ENCODE measurements at regions not wholly inside any gene's neighbourhood (a gene's known extent, or its start where the extent isn't known, plus 50 kb on each side); places are given as distances from the start of the nearest gene placed in this dataset.

GRCh38 chr10:25114036-25114411 lies 60.8 kb upstream of the GPR158 start:
- no peak for TF ChIP-seq CTCF (IDR thresholded peaks at IDR 0.05; ENCODE audit: insufficient read depth, low read depth, low read length, missing control alignments)
- no peak overlapping the region for H3K4me3 ChIP-seq (ENCODE audit: low read depth, low read length)
- DNase-seq (ENCODE audit: low read depth): no peak

GRCh38 chr10:25117757-25118156 lies 57.0 kb upstream of the GPR158 start:
- no peak overlapping the region for H3K4me3 ChIP-seq (ENCODE audit: low read depth, low read length)
- no peak for DNase-seq (ENCODE audit: low read depth)
- TF ChIP-seq CTCF (IDR thresholded peaks at IDR 0.05; ENCODE audit: insufficient read depth, low read depth, low read length, missing control alignments): no peak

DNA sequence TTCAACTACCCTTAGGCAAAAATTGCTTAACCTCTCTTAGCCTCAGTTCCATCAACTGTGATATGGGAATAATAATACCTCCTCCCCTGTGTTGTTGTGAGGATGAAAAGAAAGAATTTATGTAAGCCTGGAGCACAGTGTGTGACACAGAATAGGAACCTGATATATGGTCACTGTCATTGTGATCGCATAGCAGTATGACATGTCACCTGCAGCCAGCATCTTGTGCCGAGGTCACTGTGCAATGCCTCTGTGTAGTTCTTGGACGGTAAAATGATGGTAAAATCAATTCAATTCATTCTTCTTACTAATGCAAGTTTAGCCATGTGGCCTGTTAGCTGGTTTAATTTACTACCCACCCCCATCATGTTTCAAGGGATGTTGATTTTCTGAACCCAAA lies 54.6 kb upstream of the GPR158 start:
- no peak for TF ChIP-seq CTCF (IDR thresholded peaks at IDR 0.05; ENCODE audit: insufficient read depth, low read depth, low read length, missing control alignments)
- H3K4me3 ChIP-seq (ENCODE audit: low read depth, low read length): no peak overlapping the region
- no peak for DNase-seq (ENCODE audit: low read depth)

All from GM12865 (cell line).